GM12878 (cell line): ENCODE measurements at regions not wholly inside any gene's neighbourhood (a gene's known extent, or its start where the extent isn't known, plus 50 kb on each side); places are given as distances from the start of the nearest gene placed in this dataset.

Experiments
- ATAC-seq: fragments of 200-7000 bp; cut with Tn5 transposase; 3 replicates; pipeline ENCODE4 v1.9.1; 2020; ENCODE audit warnings: mild to moderate bottlenecking, moderate library complexity
- BruUV-seq: library from RNA; stranded (reverse); fragments of 400-500 nt; replicated peaks from 2 replicates; lab custom pipeline; 2021; lab: Mats Ljungman, UMichigan
- CTCF ChIA-PET: fragments of 300-600 bp; sonication (Branson Sonifier 250); formaldehyde crosslinking; extraction: SDS; loops from one replicate; lab custom pipeline; 2021; ENCODE audit warnings: inconsistent platforms; lab: Yijun Ruan, JAX
- POLR2A ChIA-PET: fragments of 350-600 bp; formaldehyde crosslinking; extraction: SDS; loops from one replicate; lab custom pipeline; 2021; ENCODE audit warnings: inconsistent platforms; lab: Charles Lee
- RAD21 ChIA-PET: fragments of 300-600 bp; sonication (Branson Sonifier 250); formaldehyde crosslinking; loops from one replicate; lab custom pipeline; 2023; ENCODE audit warnings: antibody characterized with exemption; ENCODE audit not compliant: unreplicated experiment; lab: Charles Lee
- SMC1A ChIA-PET: fragments of 300-600 bp; sonication (Branson Sonifier 250); formaldehyde crosslinking; loops from one replicate; lab custom pipeline; 2023; ENCODE audit not compliant: unreplicated experiment, uncharacterized antibody; lab: Charles Lee
- DNase-seq: peaks from one replicate; pipeline ENCODE4 v3.0.0-alpha.2; 2011; ENCODE audit warnings: low read depth, low spot score
- FAIRE-seq: peaks from 3 replicates; lab custom pipeline; 2011; peaks lifted over from hg19 to GRCh38; lab: Jason Lieb, UNC
- H2AFZ ChIP-seq: 2 replicates; pipeline ENCODE4 v1.6.0; 2011; ENCODE audit warnings: low read depth, low read length, control low read depth; ENCODE audit not compliant: control insufficient read depth
- H3K27ac ChIP-seq: 2 replicates; pipeline ENCODE4 v1.5.1; 2011; ENCODE audit warnings: control low read depth; ENCODE audit not compliant: control insufficient read depth, insufficient read depth
- H3K27me3 ChIP-seq, 2 experiments: replicated peaks in 1 of 2; 2 replicates each; pipeline versions ENCODE4 v1.6.0 to v1.6.1; 2011; ENCODE audit warnings: low read length in 1 of 2; ENCODE audit not compliant: control insufficient read depth in 2 of 2, insufficient read depth in 2 of 2
- H3K36me3 ChIP-seq, 2 experiments: 2 replicates each; pipeline ENCODE4 v1.5.1; 2011; ENCODE audit warnings: low read length in 1 of 2; ENCODE audit not compliant: control insufficient read depth in 2 of 2, insufficient read depth in 2 of 2
- H3K4me1 ChIP-seq: 2 replicates; pipeline ENCODE4 v1.6.1; 2011; ENCODE audit warnings: mild to moderate bottlenecking, low read length, moderate library complexity, mixed read lengths; ENCODE audit not compliant: control insufficient read depth, insufficient read depth
- H3K4me2 ChIP-seq: 2 replicates; pipeline ENCODE4 v1.6.0; 2011; ENCODE audit warnings: control low read depth; ENCODE audit not compliant: control insufficient read depth, insufficient read depth
- H3K4me3 ChIP-seq: fragments of 200-600 bp; sonication (generic); 2 replicates; pipeline ENCODE4 v1.5.1; 2016
- H3K79me2 ChIP-seq: 2 replicates; pipeline ENCODE4 v1.6.0; 2011; ENCODE audit warnings: low read length; ENCODE audit not compliant: control insufficient read depth, insufficient read depth
- H3K9ac ChIP-seq: 2 replicates; pipeline ENCODE4 v1.8.0; 2011; ENCODE audit warnings: low read length, control low read depth, mixed read lengths; ENCODE audit not compliant: control insufficient read depth, insufficient read depth
- H3K9me3 ChIP-seq: replicated peaks from 3 replicates; pipeline ENCODE4 v1.5.1; 2011; ENCODE audit warnings: mild to moderate bottlenecking, low read length; ENCODE audit not compliant: control insufficient read depth, insufficient read depth
- H4K20me1 ChIP-seq: 2 replicates; pipeline ENCODE4 v1.6.0; 2011; ENCODE audit not compliant: control insufficient read depth, insufficient read depth
- BHLHE40 ChIP-seq, 2 experiments: fragments of 450-650 bp in 1 of 2; IDR thresholded peaks; 2 replicates each; pipeline ENCODE4 v1.6.1; 2011 to 2017; ENCODE audit warnings: low read depth in 2 of 2, borderline replicate concordance in 1 of 2, improper control_type of control experiment in 1 of 2, low read length in 1 of 2, mild to moderate bottlenecking in 1 of 2
- IRF4 ChIP-seq: IDR thresholded peaks from 2 replicates; pipeline ENCODE4 v1.6.1; 2011; ENCODE audit warnings: low read depth, low read length
- KLF5 ChIP-seq: fragments of 450-650 bp; IDR thresholded peaks from 2 replicates; pipeline ENCODE4 v1.6.1; 2014; ENCODE audit warnings: mild to moderate bottlenecking; ENCODE audit not compliant: partially characterized antibody
- MTA3 ChIP-seq: IDR thresholded peaks from 2 replicates; pipeline ENCODE4 v1.6.1; 2012; ENCODE audit warnings: low read length, inconsistent platforms, borderline replicate concordance
- POLR2A ChIP-seq: IDR thresholded peaks from 2 replicates; pipeline ENCODE4 v1.6.1; 2011; ENCODE audit warnings: low read depth, mild to moderate bottlenecking, low read length
- RB1 ChIP-seq: fragments of 450-650 bp; formaldehyde crosslinking; IDR thresholded peaks from 2 replicates; pipeline ENCODE4 v1.6.1; 2017; ENCODE audit warnings: mild to moderate bottlenecking, borderline replicate concordance
- SIN3A ChIP-seq: IDR thresholded peaks from 2 replicates; pipeline ENCODE4 v1.6.1; 2012; ENCODE audit warnings: low read depth, low read length, improper control_type of control experiment
- SRF ChIP-seq, 2 experiments: IDR thresholded peaks; 2 replicates each; pipeline ENCODE4 v1.6.1; 2011; ENCODE audit warnings: low read depth in 2 of 2, low read length in 2 of 2, mild to moderate bottlenecking in 1 of 2, moderate library complexity in 1 of 2
- ZBTB4 ChIP-seq: fragments of 450-650 bp; formaldehyde crosslinking; IDR thresholded peaks from 2 replicates; pipeline ENCODE4 v1.4.0; 2022; ENCODE audit warnings: mild to moderate bottlenecking, moderate library complexity
- ZNF217 ChIP-seq: fragments of 450-650 bp; IDR thresholded peaks from 2 replicates; pipeline ENCODE4 v1.6.1; 2017; ENCODE audit warnings: antibody characterized with exemption, mild to moderate bottlenecking
- ZZZ3 ChIP-seq: IDR thresholded peaks from 2 replicates; pipeline ENCODE4 v1.6.1; 2011; ENCODE audit warnings: low read depth; ENCODE audit not compliant: control insufficient read depth, insufficient read length
- WGBS: methylation state at CpG from one replicate; pipeline ENCODE4 v1.1.6; 2016; ENCODE audit warnings: low lambda C conversion rate; ENCODE audit not compliant: insufficient replicate concordance, insufficient coverage; ENCODE audit errors: missing lambda C conversion rate; 5-methylcytosine and 5-hydroxymethylcytosine counted together
- in situ Hi-C: fragments of 300-500 bp; cut with MboI; formaldehyde crosslinking; loops from 9 replicates; pipeline ENCODE4 v1.14.3; 2018; ENCODE audit warnings: mixed read lengths
- intact Hi-C: fragments of 100-400 bp; cut with micrococcal nuclease; formaldehyde crosslinking; loops from one replicate; pipeline ENCODE4 v1.14.2; 2022; ENCODE audit not compliant: unreplicated experiment
- TF ChIP-seq, protein P1 (sequence below): IDR thresholded peaks from 2 replicates; pipeline ENCODE4 v1.6.1; 2012; ENCODE audit warnings: improper control_type of control experiment, low read depth, low read length; ENCODE audit not compliant: insufficient replicate concordance
- TF ChIP-seq, protein P2 (sequence below): fragments of 450-650 bp; IDR thresholded peaks from 2 replicates; pipeline ENCODE4 v1.6.1; 2016; ENCODE audit warnings: mild to moderate bottlenecking
- TF ChIP-seq, protein P3 (sequence below): IDR thresholded peaks from 2 replicates; pipeline ENCODE4 v1.6.1; 2011; ENCODE audit warnings: borderline replicate concordance, low read depth, mild to moderate bottlenecking, moderate library complexity, low read length; ENCODE audit not compliant: insufficient read depth, poor library complexity, severe bottlenecking

- TF ChIP-seq, protein P1, sequence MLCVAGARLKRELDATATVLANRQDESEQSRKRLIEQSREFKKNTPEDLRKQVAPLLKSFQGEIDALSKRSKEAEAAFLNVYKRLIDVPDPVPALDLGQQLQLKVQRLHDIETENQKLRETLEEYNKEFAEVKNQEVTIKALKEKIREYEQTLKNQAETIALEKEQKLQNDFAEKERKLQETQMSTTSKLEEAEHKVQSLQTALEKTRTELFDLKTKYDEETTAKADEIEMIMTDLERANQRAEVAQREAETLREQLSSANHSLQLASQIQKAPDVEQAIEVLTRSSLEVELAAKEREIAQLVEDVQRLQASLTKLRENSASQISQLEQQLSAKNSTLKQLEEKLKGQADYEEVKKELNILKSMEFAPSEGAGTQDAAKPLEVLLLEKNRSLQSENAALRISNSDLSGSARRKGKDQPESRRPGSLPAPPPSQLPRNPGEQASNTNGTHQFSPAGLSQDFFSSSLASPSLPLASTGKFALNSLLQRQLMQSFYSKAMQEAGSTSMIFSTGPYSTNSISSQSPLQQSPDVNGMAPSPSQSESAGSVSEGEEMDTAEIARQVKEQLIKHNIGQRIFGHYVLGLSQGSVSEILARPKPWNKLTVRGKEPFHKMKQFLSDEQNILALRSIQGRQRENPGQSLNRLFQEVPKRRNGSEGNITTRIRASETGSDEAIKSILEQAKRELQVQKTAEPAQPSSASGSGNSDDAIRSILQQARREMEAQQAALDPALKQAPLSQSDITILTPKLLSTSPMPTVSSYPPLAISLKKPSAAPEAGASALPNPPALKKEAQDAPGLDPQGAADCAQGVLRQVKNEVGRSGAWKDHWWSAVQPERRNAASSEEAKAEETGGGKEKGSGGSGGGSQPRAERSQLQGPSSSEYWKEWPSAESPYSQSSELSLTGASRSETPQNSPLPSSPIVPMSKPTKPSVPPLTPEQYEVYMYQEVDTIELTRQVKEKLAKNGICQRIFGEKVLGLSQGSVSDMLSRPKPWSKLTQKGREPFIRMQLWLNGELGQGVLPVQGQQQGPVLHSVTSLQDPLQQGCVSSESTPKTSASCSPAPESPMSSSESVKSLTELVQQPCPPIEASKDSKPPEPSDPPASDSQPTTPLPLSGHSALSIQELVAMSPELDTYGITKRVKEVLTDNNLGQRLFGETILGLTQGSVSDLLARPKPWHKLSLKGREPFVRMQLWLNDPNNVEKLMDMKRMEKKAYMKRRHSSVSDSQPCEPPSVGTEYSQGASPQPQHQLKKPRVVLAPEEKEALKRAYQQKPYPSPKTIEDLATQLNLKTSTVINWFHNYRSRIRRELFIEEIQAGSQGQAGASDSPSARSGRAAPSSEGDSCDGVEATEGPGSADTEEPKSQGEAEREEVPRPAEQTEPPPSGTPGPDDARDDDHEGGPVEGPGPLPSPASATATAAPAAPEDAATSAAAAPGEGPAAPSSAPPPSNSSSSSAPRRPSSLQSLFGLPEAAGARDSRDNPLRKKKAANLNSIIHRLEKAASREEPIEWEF: no peak
- TF ChIP-seq ZNF217 (no peak), KLF5 (no peak), RB1 (no peak), BHLHE40 (IDR thresholded peaks at IDR 0.05; ENCODE audit: borderline replicate concordance in 1 of 2, low read depth in 2 of 2, low read length in 1 of 2) (no peak), POLR2A (no peak), MTA3 (no peak)
- TF ChIP-seq, protein P2, sequence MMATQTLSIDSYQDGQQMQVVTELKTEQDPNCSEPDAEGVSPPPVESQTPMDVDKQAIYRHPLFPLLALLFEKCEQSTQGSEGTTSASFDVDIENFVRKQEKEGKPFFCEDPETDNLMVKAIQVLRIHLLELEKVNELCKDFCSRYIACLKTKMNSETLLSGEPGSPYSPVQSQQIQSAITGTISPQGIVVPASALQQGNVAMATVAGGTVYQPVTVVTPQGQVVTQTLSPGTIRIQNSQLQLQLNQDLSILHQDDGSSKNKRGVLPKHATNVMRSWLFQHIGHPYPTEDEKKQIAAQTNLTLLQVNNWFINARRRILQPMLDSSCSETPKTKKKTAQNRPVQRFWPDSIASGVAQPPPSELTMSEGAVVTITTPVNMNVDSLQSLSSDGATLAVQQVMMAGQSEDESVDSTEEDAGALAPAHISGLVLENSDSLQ: no peak
Measured at GRCh38 chr19:31171936-31172335, 177.3 kb downstream of the TSHZ3 start (continued).

- intact Hi-C loops (no loop called here), in situ Hi-C loops (no loop called here)
- no peaks in the 10 kb centered on the region for H3K4me1 ChIP-seq
- ChIA-PET CTCF (no interaction called here), POLR2A (no interaction called here), RAD21 (no interaction called here), SMC1A (no interaction called here)
- FAIRE-seq (no peak), DNase-seq (no peak), ATAC-seq (no peak)
- no peaks in the 10 kb centered on the region for H3K36me3 ChIP-seq
- H3K9ac ChIP-seq: no peak overlapping the region
- H4K20me1 ChIP-seq: no peaks in the 10 kb centered on the region
- H3K4me2 ChIP-seq: no peak overlapping the region
- no peaks in the 10 kb centered on the region for H3K27me3 ChIP-seq
- WGBS: 8% methylated on average over 2 of the region's 2 CpGs
- H3K79me2 ChIP-seq: no peaks in the 10 kb centered on the region
- H2AFZ ChIP-seq: no peak overlapping the region
- no TSS peak for BruUV-seq
- H3K27ac ChIP-seq: no peak overlapping the region
- no peak overlapping the region for H3K4me3 ChIP-seq
- H3K9me3 ChIP-seq: no peaks in the 10 kb centered on the region
- TF ChIP-seq, protein P3, sequence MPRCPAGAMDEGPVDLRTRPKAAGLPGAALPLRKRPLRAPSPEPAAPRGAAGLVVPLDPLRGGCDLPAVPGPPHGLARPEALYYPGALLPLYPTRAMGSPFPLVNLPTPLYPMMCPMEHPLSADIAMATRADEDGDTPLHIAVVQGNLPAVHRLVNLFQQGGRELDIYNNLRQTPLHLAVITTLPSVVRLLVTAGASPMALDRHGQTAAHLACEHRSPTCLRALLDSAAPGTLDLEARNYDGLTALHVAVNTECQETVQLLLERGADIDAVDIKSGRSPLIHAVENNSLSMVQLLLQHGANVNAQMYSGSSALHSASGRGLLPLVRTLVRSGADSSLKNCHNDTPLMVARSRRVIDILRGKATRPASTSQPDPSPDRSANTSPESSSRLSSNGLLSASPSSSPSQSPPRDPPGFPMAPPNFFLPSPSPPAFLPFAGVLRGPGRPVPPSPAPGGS: no peak
- TF ChIP-seq IRF4 (no peak), SRF (IDR thresholded peaks at IDR 0.05; ENCODE audit: low read depth in 2 of 2, low read length in 2 of 2) (no peak), SIN3A (no peak), ZBTB4 (no peak), ZZZ3 (no peak)
Measured at GRCh38 chr19:31170046-31170445, 179.2 kb downstream of the TSHZ3 start.
